ENCODE measurements at regions not wholly inside any gene's neighbourhood (a gene's known extent, or its start where the extent isn't known, plus 50 kb on each side); places are given as distances from the start of the nearest gene placed in this dataset.

GRCh38 chr3:70824078-70824477 lies 511.6 kb upstream of the MDFIC2 start:
- no peak for TF ChIP-seq JUN (IDR thresholded peaks at IDR 0.05)
- no peak for TF ChIP-seq HES2 (IDR thresholded peaks at IDR 0.05)
- TF ChIP-seq MYC (IDR thresholded peaks at IDR 0.05; ENCODE audit: borderline replicate concordance, low read length), result no peak
- no peak for TF ChIP-seq CTCF (IDR thresholded peaks at IDR 0.05)
- no peak for TF ChIP-seq CEBPB (IDR thresholded peaks at IDR 0.05)

Measured in A549 (cell line).